ENCODE measurements at regions not wholly inside any gene's neighbourhood (a gene's known extent, or its start where the extent isn't known, plus 50 kb on each side); places are given as distances from the start of the nearest gene placed in this dataset.

DNA sequence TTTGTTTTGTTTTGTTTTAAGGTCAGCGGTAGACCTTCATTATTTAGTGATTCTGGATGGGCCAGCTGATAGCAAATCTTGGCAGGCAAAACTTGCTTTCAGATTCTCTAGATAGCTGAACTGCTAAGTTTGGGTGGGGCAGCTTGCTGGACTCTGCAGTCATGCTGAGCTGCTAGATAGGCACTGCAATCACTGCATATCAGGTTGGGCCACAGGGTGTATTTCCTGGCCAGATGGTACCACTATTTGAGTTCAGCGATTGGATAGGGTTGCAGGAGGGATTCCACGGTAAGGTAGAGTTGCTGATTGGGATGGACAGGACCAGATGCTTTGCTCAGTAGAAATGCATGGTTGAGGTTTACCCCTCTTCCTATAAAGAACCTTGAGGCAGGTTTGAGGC lies 579.3 kb upstream of the ADGRL4 start:
- H3K4me1 Mint-ChIP-seq: no peaks in the 10 kb centered on the region
- no peak overlapping the region for H3K4me3 Mint-ChIP-seq
- no peaks in the 10 kb centered on the region for H3K36me3 Mint-ChIP-seq (ENCODE audit: insufficient read depth)
- no peaks in the 10 kb centered on the region for H3K27me3 Mint-ChIP-seq
- ATAC-seq (replicated peaks; ENCODE audit: extremely low read depth, poor library complexity, severe bottlenecking): no peak
- DNase-seq (ENCODE audit: low spot score in 2 of 2): no peak
- no peak overlapping the region for H3K27ac Mint-ChIP-seq (ENCODE audit: low read depth)
- H3K9me3 Mint-ChIP-seq: peaks cover 12% of the 10 kb centered on the region

DNA sequence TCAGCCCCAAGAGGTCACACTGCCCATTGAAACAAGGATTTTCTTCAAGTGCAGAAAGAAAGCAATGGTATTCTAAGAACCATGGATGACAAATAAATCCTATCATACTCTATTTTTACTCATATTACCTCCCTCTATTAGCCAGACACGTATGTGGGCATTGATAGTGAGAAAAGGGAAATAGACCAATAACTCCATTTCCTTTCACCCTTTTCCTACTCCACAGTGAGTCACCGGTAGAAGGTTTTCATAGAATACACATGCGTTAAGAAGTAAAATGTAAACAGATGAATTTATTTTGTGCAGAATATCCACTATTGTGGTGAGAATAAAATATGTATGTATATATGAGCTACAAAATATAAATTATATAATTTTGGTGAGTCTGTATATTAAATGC lies 568.9 kb upstream of the ADGRL4 start:
- no peak for ATAC-seq (replicated peaks; ENCODE audit: extremely low read depth, poor library complexity, severe bottlenecking)
- H3K27ac Mint-ChIP-seq (ENCODE audit: low read depth): no peak overlapping the region
- no peaks in the 10 kb centered on the region for H3K36me3 Mint-ChIP-seq (ENCODE audit: insufficient read depth)
- no peaks in the 10 kb centered on the region for H3K4me1 Mint-ChIP-seq
- DNase-seq (ENCODE audit: low spot score in 2 of 2): no peak
- H3K4me3 Mint-ChIP-seq: no peak overlapping the region
- peaks cover 11% of the 10 kb centered on the region for H3K9me3 Mint-ChIP-seq
- no peaks in the 10 kb centered on the region for H3K27me3 Mint-ChIP-seq

DNA sequence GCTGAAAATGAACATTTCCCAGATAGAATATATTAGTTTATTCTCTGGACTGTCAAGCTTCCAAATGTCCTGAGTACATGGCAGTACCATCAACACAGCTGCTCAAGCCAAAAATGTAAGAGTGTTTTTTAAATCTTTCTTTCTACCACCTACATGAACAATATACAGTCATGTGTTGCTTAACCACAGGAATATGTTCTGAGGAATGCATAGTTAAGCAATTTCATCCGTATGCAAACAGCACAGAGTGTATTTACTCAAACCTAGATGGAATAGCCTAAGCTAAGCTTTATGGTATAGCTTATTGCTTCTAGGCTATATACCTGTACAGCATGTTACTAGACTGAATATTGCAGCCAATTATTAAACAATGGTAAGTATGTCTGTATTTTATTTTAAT lies 561.9 kb upstream of the ADGRL4 start:
- H3K36me3 Mint-ChIP-seq (ENCODE audit: insufficient read depth): no peaks in the 10 kb centered on the region
- no peak overlapping the region for H3K4me3 Mint-ChIP-seq
- H3K4me1 Mint-ChIP-seq: no peaks in the 10 kb centered on the region
- DNase-seq (ENCODE audit: low spot score in 2 of 2) (no peak), ATAC-seq (replicated peaks; ENCODE audit: extremely low read depth, poor library complexity, severe bottlenecking) (no peak)
- no peak overlapping the region for H3K27ac Mint-ChIP-seq (ENCODE audit: low read depth)
- H3K9me3 Mint-ChIP-seq: peaks cover 6% of the 10 kb centered on the region
- no peaks in the 10 kb centered on the region for H3K27me3 Mint-ChIP-seq

DNA sequence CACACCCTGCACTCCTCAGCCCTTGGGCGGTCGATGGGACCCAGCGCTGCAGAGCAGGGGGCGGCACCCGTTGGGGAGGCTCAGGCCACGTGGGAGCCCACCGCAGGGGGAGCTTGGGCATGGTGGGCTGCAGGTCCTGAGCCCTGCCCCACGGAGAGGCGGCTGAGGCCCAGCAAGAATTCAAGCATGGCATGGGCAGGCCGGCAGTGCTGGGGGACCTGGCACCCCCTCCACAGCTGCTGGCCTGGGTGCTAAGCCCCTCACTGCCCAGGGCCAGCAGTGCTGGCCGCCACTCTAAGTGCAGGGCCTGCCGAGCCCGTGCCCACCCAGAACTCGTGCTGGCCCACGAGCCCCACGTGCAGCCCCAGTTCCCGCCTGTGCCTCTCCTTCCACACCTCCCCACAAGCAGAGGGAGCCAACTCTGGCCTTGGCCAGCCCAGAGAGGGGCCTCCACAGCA lies 555.0 kb upstream of the ADGRL4 start:
- Mint-ChIP-seq H3K27me3 (no peaks in the 10 kb centered on the region), H3K4me1 (no peaks in the 10 kb centered on the region), H3K9me3 (peaks cover 20% of the 10 kb centered on the region), H3K27ac (ENCODE audit: low read depth) (no peak overlapping the region), H3K4me3 (no peak overlapping the region), H3K36me3 (ENCODE audit: insufficient read depth) (no peaks in the 10 kb centered on the region)
- ATAC-seq (replicated peaks; ENCODE audit: extremely low read depth, poor library complexity, severe bottlenecking): no peak
- no peak for DNase-seq (ENCODE audit: low spot score in 2 of 2)

DNA sequence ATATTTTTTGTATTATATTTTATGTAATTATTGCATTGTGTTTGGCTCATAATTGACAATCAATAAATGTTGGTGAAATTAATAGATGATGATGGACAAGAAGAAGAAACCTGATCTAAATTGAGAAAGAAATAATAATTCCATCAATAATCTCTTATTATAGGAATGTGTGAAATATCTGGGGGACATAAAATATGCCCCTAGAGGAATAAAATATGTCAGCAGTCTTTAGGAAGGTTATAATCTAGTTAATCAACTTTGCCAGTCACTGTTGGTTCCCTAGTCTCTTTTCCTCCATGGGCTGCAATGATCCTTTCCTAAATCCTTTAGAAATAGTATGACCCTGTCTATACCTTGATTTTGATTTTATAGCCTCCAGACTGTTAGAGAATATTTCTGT lies 549.7 kb upstream of the ADGRL4 start:
- H3K4me1 Mint-ChIP-seq: no peaks in the 10 kb centered on the region
- ATAC-seq (replicated peaks; ENCODE audit: extremely low read depth, poor library complexity, severe bottlenecking): no peak
- H3K36me3 Mint-ChIP-seq (ENCODE audit: insufficient read depth): no peaks in the 10 kb centered on the region

DNA sequence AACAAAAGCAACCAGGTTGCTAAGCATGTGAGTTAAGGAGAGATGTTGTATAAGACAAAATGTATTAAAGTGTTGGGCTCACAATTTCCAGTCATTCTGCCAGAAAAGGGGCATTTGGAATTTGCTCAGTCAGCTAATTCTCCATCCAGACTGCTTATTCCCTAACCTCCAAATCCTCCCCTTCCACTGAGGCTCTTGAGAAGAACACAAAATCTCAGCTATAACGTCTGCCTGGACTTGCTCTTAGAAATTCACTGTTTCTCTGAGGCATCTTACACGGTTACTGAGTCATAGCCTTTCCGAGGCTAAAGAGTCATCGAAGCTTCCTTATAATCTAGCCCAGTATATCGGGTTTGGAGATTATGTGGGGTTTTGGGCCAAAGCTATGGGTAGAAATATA lies 548.2 kb upstream of the ADGRL4 start:
- Mint-ChIP-seq H3K36me3 (ENCODE audit: insufficient read depth) (no peaks in the 10 kb centered on the region), H3K27me3 (no peaks in the 10 kb centered on the region), H3K4me3 (no peak overlapping the region), H3K9me3 (peaks cover 17% of the 10 kb centered on the region), H3K4me1 (no peaks in the 10 kb centered on the region), H3K27ac (ENCODE audit: low read depth) (no peak overlapping the region)
- DNase-seq (ENCODE audit: low spot score in 2 of 2): no peak
- ATAC-seq (replicated peaks; ENCODE audit: extremely low read depth, poor library complexity, severe bottlenecking): no peak

More for the DNA sequence above, 549.7 kb upstream of the ADGRL4 start:
- no peak for DNase-seq (ENCODE audit: low spot score in 2 of 2)
- H3K27ac Mint-ChIP-seq (ENCODE audit: low read depth): no peak overlapping the region
- H3K9me3 Mint-ChIP-seq: peaks cover 17% of the 10 kb centered on the region
- H3K4me3 Mint-ChIP-seq: no peak overlapping the region
- no peaks in the 10 kb centered on the region for H3K27me3 Mint-ChIP-seq

DNA sequence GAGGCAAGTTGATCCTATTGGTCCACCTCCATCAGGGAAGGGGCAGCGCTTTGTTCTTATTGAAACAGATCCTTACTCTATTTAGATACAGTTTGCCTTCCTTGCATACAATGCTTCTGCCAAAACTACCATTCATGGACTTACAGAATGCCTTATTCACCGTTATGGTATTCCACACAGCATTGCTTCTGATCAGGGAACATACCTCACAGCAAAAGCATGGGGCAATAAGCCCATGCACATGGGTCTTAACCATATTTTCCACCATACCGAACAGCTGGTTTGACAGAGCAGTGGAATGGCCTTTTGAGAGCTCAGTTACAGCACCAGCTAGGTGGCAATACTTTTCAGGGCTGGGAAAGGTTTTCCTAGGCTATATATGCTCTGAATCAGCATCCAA lies 544.8 kb upstream of the ADGRL4 start:
- no peak overlapping the region for H3K4me3 Mint-ChIP-seq
- no peaks in the 10 kb centered on the region for H3K27me3 Mint-ChIP-seq
- no peak overlapping the region for H3K27ac Mint-ChIP-seq (ENCODE audit: low read depth)
- peaks cover 7% of the 10 kb centered on the region for H3K9me3 Mint-ChIP-seq
- no peaks in the 10 kb centered on the region for H3K4me1 Mint-ChIP-seq
- ATAC-seq (replicated peaks; ENCODE audit: extremely low read depth, poor library complexity, severe bottlenecking): no peak
- H3K36me3 Mint-ChIP-seq (ENCODE audit: insufficient read depth): no peaks in the 10 kb centered on the region
- no peak for DNase-seq (ENCODE audit: low spot score in 2 of 2)

DNA sequence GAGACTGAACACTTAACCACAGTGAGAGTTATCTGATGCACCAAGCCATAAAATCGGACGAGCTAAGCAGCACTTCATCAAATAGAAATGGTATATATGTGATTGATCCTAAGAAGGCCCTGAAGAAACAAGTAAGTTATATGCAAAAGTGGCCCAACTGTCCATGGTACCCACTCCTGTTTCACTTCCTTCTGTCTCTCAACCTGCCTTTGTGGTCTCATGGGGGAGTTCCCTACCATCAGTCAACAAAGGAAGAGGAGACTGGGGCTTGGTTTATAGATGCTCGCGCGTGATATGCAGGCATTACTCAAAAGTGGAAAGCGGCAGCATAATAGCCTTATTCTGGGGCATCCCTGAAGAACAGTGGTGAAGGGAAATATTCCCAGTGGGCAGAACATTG lies 543.9 kb upstream of the ADGRL4 start:
- ATAC-seq (replicated peaks; ENCODE audit: extremely low read depth, poor library complexity, severe bottlenecking): no peak
- no peaks in the 10 kb centered on the region for H3K36me3 Mint-ChIP-seq (ENCODE audit: insufficient read depth)
- DNase-seq (ENCODE audit: low spot score in 2 of 2): no peak
- H3K9me3 Mint-ChIP-seq: peaks cover 12% of the 10 kb centered on the region
- no peaks in the 10 kb centered on the region for H3K4me1 Mint-ChIP-seq
- H3K4me3 Mint-ChIP-seq: no peak overlapping the region
- no peak overlapping the region for H3K27ac Mint-ChIP-seq (ENCODE audit: low read depth)
- no peaks in the 10 kb centered on the region for H3K27me3 Mint-ChIP-seq

DNA sequence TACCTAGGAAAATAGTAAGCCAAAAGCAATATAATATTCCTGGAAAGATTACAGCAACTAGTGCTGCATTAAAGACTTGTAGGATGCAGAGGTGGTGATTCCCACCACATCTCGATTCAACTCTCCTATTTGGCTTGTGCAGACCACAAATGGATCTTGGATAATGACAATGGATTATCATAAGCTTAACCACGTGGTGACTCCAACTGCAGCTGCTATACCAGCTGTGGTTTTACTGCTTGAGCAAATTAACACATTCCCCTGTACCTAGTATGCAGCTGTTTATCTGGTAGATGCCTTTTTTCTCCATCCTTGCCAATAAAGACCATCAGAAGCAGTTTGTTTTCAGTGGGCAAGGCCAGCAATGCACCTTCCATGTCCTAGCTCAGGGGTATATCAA lies 542.7 kb upstream of the ADGRL4 start:
- ATAC-seq (replicated peaks; ENCODE audit: extremely low read depth, poor library complexity, severe bottlenecking) (no peak), DNase-seq (ENCODE audit: low spot score in 2 of 2) (no peak)
- Mint-ChIP-seq H3K27me3 (no peaks in the 10 kb centered on the region), H3K4me1 (no peaks in the 10 kb centered on the region), H3K36me3 (ENCODE audit: insufficient read depth) (no peaks in the 10 kb centered on the region), H3K4me3 (no peak overlapping the region), H3K9me3 (peaks cover 12% of the 10 kb centered on the region), H3K27ac (ENCODE audit: low read depth) (no peak overlapping the region)

DNA sequence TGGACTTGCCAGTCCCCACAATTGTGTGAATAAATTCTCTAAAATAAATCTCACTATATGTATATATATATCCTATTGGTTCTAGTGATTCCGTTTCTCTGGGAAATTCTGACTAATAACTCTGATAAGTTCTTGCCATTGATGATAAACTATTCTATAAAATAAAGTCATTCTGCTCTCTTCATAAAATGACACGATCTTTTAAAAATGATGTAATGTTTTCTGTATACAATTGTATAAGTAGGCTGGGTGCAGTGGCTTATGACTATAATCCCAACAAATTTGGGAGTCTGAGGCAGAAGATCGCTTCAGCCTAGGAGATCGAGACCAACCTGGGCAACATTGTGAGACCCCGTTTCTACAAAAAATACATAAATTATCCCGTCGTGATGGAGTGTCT lies 541.0 kb upstream of the ADGRL4 start:
- ATAC-seq (replicated peaks; ENCODE audit: extremely low read depth, poor library complexity, severe bottlenecking): no peak
- Mint-ChIP-seq H3K4me1 (no peaks in the 10 kb centered on the region), H3K36me3 (ENCODE audit: insufficient read depth) (no peaks in the 10 kb centered on the region), H3K4me3 (no peak overlapping the region), H3K27me3 (no peaks in the 10 kb centered on the region), H3K9me3 (peaks cover 12% of the 10 kb centered on the region), H3K27ac (ENCODE audit: low read depth) (no peak overlapping the region)
- DNase-seq (ENCODE audit: low spot score in 2 of 2): no peak

DNA sequence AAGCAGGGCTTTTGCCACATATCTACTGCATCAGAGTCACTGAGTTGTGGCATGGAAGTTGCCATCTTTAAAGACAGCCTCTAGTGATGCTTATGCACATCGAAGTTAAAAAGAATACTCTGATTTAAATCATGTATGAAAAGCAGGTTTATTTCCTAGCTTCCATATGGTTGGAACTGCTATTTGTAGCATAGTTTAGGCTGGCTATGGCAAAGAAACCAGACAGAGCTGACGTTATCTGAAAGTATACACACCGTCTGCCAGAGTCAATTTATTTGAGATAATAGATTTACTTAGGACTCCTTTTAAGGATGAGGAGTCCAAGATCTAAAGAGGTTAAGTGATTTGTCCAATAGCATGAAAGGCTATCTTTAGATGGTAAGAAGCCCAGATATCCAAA lies 536.9 kb upstream of the ADGRL4 start:
- no peaks in the 10 kb centered on the region for H3K36me3 Mint-ChIP-seq (ENCODE audit: insufficient read depth)
- H3K27me3 Mint-ChIP-seq: no peaks in the 10 kb centered on the region
- H3K4me3 Mint-ChIP-seq: no peak overlapping the region
- no peaks in the 10 kb centered on the region for H3K4me1 Mint-ChIP-seq
- peaks cover 12% of the 10 kb centered on the region for H3K9me3 Mint-ChIP-seq
- ATAC-seq (replicated peaks; ENCODE audit: extremely low read depth, poor library complexity, severe bottlenecking) (no peak), DNase-seq (ENCODE audit: low spot score in 2 of 2) (no peak)
- no peak overlapping the region for H3K27ac Mint-ChIP-seq (ENCODE audit: low read depth)

DNA sequence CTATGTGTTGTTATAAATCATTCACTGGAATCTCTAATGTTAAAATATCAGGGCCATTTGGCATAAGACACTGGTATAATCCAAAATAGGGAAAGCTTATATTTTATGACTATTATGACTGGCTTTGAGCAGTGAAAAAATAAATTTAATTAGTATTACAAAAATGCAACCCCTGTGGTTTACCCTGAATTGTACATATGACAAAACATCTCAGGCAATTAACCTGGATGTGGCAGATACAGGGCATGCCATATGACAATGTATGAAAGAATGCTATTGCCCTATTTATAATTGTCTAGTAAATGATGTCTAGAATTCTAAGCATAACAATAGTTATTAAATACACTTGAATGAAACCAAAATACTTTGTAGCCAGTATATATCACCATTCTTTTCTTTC lies 532.5 kb upstream of the ADGRL4 start:
- Mint-ChIP-seq H3K4me3 (no peak overlapping the region), H3K27me3 (no peaks in the 10 kb centered on the region), H3K4me1 (no peaks in the 10 kb centered on the region), H3K27ac (ENCODE audit: low read depth) (no peak overlapping the region), H3K9me3 (peaks cover 6% of the 10 kb centered on the region), H3K36me3 (ENCODE audit: insufficient read depth) (no peaks in the 10 kb centered on the region)
- ATAC-seq (replicated peaks; ENCODE audit: extremely low read depth, poor library complexity, severe bottlenecking): no peak
- no peak for DNase-seq (ENCODE audit: low spot score in 2 of 2)

DNA sequence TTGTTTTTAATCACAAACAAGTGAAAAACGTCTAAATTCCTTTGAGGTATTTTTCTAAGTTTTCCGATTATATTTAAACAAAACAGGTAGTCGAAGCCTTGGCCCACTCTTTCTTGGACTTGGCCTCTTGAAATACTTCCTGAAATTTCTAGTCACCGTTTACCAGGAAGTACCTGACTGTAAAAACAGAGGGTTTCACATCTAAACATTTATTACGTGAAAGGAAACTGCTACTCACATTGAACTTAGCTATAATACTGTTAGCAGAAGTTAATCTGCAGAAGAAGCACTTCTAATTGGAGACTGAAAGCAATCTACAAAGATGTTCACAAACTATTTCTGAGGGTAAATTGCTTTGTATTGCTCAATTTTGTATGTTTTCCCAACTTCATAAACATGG lies 526.0 kb upstream of the ADGRL4 start:
- H3K4me3 Mint-ChIP-seq: no peak overlapping the region
- H3K4me1 Mint-ChIP-seq: no peaks in the 10 kb centered on the region
- no peaks in the 10 kb centered on the region for H3K36me3 Mint-ChIP-seq (ENCODE audit: insufficient read depth)
- ATAC-seq (replicated peaks; ENCODE audit: extremely low read depth, poor library complexity, severe bottlenecking): no peak
- no peaks in the 10 kb centered on the region for H3K9me3 Mint-ChIP-seq
- H3K27ac Mint-ChIP-seq (ENCODE audit: low read depth): no peak overlapping the region
- no peaks in the 10 kb centered on the region for H3K27me3 Mint-ChIP-seq
- no peak for DNase-seq (ENCODE audit: low spot score in 2 of 2)

DNA sequence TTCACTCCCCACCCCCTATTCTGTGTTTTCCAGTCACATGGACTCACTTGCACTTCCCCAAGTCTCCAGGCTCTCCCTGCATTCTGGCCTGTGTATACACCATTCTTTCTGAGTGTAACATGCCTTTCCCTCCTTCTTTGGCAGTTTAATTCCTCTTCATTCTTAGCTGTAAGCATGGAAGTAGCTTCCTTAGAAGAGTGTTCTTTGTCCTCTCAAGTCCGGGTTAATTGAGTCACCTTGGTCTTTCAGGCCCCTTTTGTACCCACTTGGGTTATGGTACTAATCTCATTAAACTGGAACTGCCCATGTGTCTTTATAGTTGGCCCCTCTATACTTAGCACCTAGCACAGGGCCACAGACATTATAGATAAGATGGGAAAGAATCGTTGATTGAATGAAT lies 525.3 kb upstream of the ADGRL4 start:
- H3K4me3 Mint-ChIP-seq: no peak overlapping the region
- no peaks in the 10 kb centered on the region for H3K36me3 Mint-ChIP-seq (ENCODE audit: insufficient read depth)

More for the DNA sequence above, 525.3 kb upstream of the ADGRL4 start:
- Mint-ChIP-seq H3K27me3 (no peaks in the 10 kb centered on the region), H3K4me1 (no peaks in the 10 kb centered on the region), H3K9me3 (no peaks in the 10 kb centered on the region), H3K27ac (ENCODE audit: low read depth) (no peak overlapping the region)
- no peak for ATAC-seq (replicated peaks; ENCODE audit: extremely low read depth, poor library complexity, severe bottlenecking)
- DNase-seq (ENCODE audit: low spot score in 2 of 2): no peak

Data from central memory CD8-positive, alpha-beta T cell (primary cell).